ENCODE measurements at regions not wholly inside any gene's neighbourhood (a gene's known extent, or its start where the extent isn't known, plus 50 kb on each side); places are given as distances from the start of the nearest gene placed in this dataset.

DNA sequence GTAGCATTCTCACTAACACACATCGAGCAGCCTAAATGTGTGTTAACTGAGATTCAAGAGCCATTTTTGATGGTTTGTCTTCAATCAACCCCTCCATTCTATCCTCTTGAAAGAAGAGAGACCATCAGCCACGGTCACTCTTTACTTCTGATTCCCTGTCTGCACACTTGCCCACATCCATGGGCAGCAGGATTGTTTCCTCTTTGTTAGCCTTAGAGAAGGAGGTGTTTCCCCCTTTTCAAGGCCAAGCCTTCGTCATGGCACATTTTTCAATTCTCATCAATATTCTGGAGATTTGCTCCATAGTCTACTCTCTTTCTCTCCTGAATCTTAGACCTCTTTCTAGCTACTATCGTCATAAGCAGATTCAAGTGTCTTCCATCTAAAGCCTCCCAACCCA lies 522.4 kb upstream of the NAALADL2 start:
- FAIRE-seq (no peak), DNase-seq (ENCODE audit: low read depth) (no peak)
- Histone ChIP-seq H3K27me3 (ENCODE audit: control insufficient read depth, insufficient read depth, low read length) (no peaks in the 10 kb centered on the region), H3K4me3 (ENCODE audit: low read depth, low read length) (no peak overlapping the region), H3K36me3 (ENCODE audit: control insufficient read depth, insufficient read depth, low read length) (no peaks in the 10 kb centered on the region)
- TF ChIP-seq, protein P1, sequence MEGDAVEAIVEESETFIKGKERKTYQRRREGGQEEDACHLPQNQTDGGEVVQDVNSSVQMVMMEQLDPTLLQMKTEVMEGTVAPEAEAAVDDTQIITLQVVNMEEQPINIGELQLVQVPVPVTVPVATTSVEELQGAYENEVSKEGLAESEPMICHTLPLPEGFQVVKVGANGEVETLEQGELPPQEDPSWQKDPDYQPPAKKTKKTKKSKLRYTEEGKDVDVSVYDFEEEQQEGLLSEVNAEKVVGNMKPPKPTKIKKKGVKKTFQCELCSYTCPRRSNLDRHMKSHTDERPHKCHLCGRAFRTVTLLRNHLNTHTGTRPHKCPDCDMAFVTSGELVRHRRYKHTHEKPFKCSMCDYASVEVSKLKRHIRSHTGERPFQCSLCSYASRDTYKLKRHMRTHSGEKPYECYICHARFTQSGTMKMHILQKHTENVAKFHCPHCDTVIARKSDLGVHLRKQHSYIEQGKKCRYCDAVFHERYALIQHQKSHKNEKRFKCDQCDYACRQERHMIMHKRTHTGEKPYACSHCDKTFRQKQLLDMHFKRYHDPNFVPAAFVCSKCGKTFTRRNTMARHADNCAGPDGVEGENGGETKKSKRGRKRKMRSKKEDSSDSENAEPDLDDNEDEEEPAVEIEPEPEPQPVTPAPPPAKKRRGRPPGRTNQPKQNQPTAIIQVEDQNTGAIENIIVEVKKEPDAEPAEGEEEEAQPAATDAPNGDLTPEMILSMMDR (IDR thresholded peaks at IDR 0.05; ENCODE audit: insufficient read depth, low read length, severe bottlenecking): no peak

DNA sequence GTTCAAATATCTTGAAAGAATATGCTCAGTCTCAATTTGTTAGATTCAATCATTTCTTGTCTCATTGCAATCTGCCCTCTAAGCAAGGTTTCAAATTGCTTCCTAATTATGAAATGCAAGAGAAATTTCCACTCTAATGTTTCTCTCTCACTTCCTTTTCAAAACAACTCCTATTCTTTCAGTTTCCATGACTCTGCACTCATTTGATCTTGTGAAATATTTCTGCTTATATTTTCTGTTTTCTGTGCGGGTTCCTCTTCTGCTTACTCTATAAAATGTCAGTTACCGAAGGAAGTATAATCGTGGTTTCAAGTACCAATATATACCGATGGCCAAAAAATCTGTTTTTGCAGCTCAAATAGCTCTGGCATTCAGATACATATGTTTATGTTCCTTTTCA lies 521.9 kb upstream of the NAALADL2 start:
- no peaks in the 10 kb centered on the region for H3K36me3 ChIP-seq (ENCODE audit: control insufficient read depth, insufficient read depth, low read length)
- peaks cover under 1% of the 10 kb centered on the region for H3K27me3 ChIP-seq (ENCODE audit: control insufficient read depth, insufficient read depth, low read length)
- TF ChIP-seq, protein P1 (IDR thresholded peaks at IDR 0.05; ENCODE audit: insufficient read depth, low read length, severe bottlenecking): no peak
- no peak overlapping the region for H3K4me3 ChIP-seq (ENCODE audit: low read depth, low read length)
- FAIRE-seq (no peak), DNase-seq (ENCODE audit: low read depth) (no peak)

DNA sequence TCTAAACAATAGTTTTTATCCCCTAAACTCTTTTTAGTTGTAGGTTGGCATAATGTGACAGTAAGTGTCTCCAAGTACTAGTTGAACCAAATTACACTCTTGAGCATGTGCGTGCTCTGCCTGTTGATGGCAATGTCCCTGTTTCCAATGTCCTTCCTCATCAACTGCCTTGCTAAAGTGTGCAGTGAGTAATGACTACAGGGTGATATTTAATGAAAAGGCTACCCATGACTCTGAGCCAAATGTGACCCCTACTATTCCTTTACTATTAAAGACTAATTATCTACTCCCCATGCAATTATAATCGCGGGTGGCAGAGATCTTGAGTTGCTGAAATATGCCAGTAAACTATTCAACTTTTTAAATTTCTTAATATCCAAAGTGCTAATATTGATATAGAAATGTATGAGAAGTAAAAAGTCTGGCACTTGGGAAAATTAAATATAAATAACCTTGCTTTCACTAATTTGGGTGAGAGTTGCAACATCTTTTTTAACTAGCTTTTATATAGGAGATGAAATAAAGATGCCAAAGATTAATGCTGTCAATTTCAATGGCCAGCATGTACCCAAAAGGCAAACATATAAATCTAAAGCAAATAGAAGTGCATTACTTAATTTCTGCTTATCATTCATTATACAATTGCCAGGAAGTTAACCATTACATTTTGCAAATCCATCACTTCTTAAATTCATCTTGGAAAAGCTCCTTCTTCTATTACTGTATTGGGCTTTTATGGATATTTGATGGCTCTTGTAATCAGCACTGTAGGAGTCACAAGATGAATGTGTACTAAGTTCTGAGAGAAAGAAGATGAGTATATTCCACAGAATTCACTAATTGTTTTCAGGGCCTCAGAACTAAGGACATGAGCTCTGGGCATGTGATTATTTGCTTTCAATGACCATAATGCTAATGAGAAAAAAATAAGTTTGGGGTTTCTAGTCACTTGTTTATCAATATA lies 518.2 kb upstream of the NAALADL2 start:
- Histone ChIP-seq H3K4me3 (ENCODE audit: low read depth, low read length) (no peak overlapping the region), H3K27me3 (ENCODE audit: control insufficient read depth, insufficient read depth, low read length) (peaks cover 1% of the 10 kb centered on the region), H3K36me3 (ENCODE audit: control insufficient read depth, insufficient read depth, low read length) (no peaks in the 10 kb centered on the region)
- TF ChIP-seq, protein P1 (IDR thresholded peaks at IDR 0.05; ENCODE audit: insufficient read depth, low read length, severe bottlenecking): no peak
- no peak for FAIRE-seq
- DNase-seq (ENCODE audit: low read depth): no peak

DNA sequence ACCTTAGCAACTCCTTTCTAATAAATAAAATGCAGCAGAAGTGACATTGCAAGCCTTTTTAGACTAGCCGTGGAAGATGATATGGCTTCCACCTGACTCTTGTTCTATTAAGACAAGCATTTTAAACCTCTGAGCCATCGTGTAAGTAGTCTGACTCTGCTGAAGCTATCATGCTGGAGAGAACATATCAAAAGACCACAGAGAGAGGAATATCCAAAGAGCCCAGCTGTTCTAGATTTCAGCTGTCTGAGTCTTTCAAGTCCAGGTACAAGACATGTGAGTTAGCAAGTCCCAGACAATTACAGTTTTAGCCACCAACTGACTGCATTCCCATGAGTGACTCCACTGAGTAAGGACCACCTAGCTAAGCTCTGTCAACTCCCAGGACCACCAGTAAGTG lies 517.0 kb upstream of the NAALADL2 start:
- FAIRE-seq: no peak
- Histone ChIP-seq H3K4me3 (ENCODE audit: low read depth, low read length) (no peak overlapping the region), H3K36me3 (ENCODE audit: control insufficient read depth, insufficient read depth, low read length) (no peaks in the 10 kb centered on the region), H3K27me3 (ENCODE audit: control insufficient read depth, insufficient read depth, low read length) (peaks cover 1% of the 10 kb centered on the region)
- TF ChIP-seq, protein P1 (IDR thresholded peaks at IDR 0.05; ENCODE audit: insufficient read depth, low read length, severe bottlenecking): no peak
- no peak for DNase-seq (ENCODE audit: low read depth)

DNA sequence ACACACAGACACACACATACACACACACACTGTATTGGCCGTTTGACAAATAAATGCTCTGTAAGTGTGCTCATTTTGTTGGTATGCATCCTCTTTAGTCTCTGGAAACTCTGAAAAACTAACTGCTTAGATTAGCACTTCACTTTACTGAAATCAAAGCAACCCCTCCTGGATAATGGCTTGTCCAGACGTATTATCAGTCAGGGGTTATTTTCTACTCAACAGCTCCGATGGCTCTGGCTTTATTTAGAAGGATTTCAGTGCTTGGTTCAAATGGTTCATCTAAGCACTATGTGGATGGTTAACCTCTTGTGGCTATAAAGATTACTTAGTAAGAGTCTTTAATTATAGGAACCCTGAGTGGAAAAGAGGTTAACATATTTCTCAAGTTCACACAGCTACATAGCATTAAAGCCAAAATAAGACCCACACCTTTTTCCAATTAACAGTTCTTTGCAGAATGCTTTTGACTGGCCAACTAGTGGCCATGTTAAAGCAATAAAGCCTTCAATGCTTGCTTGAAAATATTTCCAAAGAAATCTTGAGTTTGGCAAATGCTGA lies 516.1 kb upstream of the NAALADL2 start:
- FAIRE-seq: no peak
- TF ChIP-seq, protein P1 (IDR thresholded peaks at IDR 0.05; ENCODE audit: insufficient read depth, low read length, severe bottlenecking): no peak
- DNase-seq (ENCODE audit: low read depth): no peak

More for the DNA sequence above, 516.1 kb upstream of the NAALADL2 start:
- Histone ChIP-seq H3K4me3 (ENCODE audit: low read depth, low read length) (no peak overlapping the region), H3K27me3 (ENCODE audit: control insufficient read depth, insufficient read depth, low read length) (peaks cover 1% of the 10 kb centered on the region), H3K36me3 (ENCODE audit: control insufficient read depth, insufficient read depth, low read length) (no peaks in the 10 kb centered on the region)

Data from bronchial epithelial cell (primary cell).